A673 (cell line): ENCODE measurements at regions not wholly inside any gene's neighbourhood (a gene's known extent, or its start where the extent isn't known, plus 50 kb on each side); places are given as distances from the start of the nearest gene placed in this dataset.
A peak's percentile ranks its signal among the peaks of the same experiment; 100 is the strongest.

Source experiments
- BruUV-seq: library from RNA; stranded (reverse); fragments of 400-500 nt; replicated peaks from 2 replicates; lab custom pipeline; 2021; lab: Mats Ljungman, UMichigan
- CTCF ChIA-PET: fragments of 300-600 bp; sonication (Branson Sonifier 250); formaldehyde crosslinking; loops from one replicate; lab custom pipeline; 2022; ENCODE audit warnings: antibody characterized with exemption; lab: Charles Lee
- POLR2A ChIA-PET: fragments of 300-600 bp; sonication (Branson Sonifier 250); formaldehyde crosslinking; loops from one replicate; lab custom pipeline; 2022; ENCODE audit warnings: antibody characterized with exemption; ENCODE audit not compliant: low non-redundant PET; lab: Charles Lee
- DNase-seq: peaks from one replicate; pipeline ENCODE4 v3.0.0-alpha.2; 2015; ENCODE audit warnings: low spot score
- H3K27ac ChIP-seq: fragments of 200-600 bp; sonication (generic); 2 replicates; pipeline ENCODE4 v1.5.1; 2016; ENCODE audit warnings: mixed run types, low read depth, mild to moderate bottlenecking, mixed read lengths, antibody characterized with exemption, low read length; ENCODE audit not compliant: poor library complexity, severe bottlenecking
- H3K27me3 ChIP-seq: fragments of 200-600 bp; sonication (generic); replicated peaks from 2 replicates; pipeline ENCODE4 v1.6.1; 2017; ENCODE audit warnings: mixed run types, low read depth, mild to moderate bottlenecking, mixed read lengths, antibody characterized with exemption, low read length; ENCODE audit not compliant: insufficient read depth, poor library complexity
- H3K36me3 ChIP-seq: fragments of 200-600 bp; sonication (generic); 2 replicates; pipeline ENCODE4 v1.6.1; 2016; ENCODE audit warnings: mixed run types, mild to moderate bottlenecking, mixed read lengths, antibody characterized with exemption, low read length; ENCODE audit not compliant: insufficient read depth, poor library complexity, severe bottlenecking
- H3K4me1 ChIP-seq: fragments of 200-600 bp; sonication (generic); 2 replicates; pipeline ENCODE4 v1.6.1; 2017; ENCODE audit warnings: mixed run types, mild to moderate bottlenecking, mixed read lengths, antibody characterized with exemption, low read length; ENCODE audit not compliant: insufficient read depth, poor library complexity, severe bottlenecking
- H3K4me3 ChIP-seq: fragments of 200-600 bp; sonication (generic); 2 replicates; pipeline ENCODE4 v1.5.1; 2016; ENCODE audit warnings: low read depth, mixed run types, mild to moderate bottlenecking, mixed read lengths, low read length; ENCODE audit not compliant: poor library complexity, severe bottlenecking
- H3K9me3 ChIP-seq: fragments of 200-600 bp; sonication (generic); 2 replicates; pipeline ENCODE4 v1.6.1; 2016; ENCODE audit warnings: mixed run types, low read depth, mild to moderate bottlenecking, mixed read lengths, antibody characterized with exemption, low read length; ENCODE audit not compliant: poor library complexity, severe bottlenecking
- CTCF ChIP-seq: fragments of 300-800, 200-600 bp; sonication (generic); conservative IDR thresholded peaks from 2 replicates; pipeline ENCODE4 v1.5.1; 2017; ENCODE audit warnings: low read depth, mild to moderate bottlenecking, antibody characterized with exemption, low read length, moderate library complexity, mixed read lengths
- EZH2 ChIP-seq: fragments of 200-600 bp; sonication (generic); IDR thresholded peaks from 2 replicates; pipeline ENCODE4 v1.6.1; 2017; ENCODE audit warnings: borderline replicate concordance, low read depth, mild to moderate bottlenecking, mixed read lengths, antibody characterized with exemption, low read length; ENCODE audit not compliant: poor library complexity, severe bottlenecking
- intact Hi-C: fragments of 100-400 bp; cut with micrococcal nuclease; formaldehyde crosslinking; loops from one replicate; pipeline ENCODE4 v1.10.0; 2022; ENCODE audit not compliant: unreplicated experiment

GRCh38 chr18:27414682-27415081 lies 229.6 kb upstream of the CHST9 start:
- no peak overlapping the region for H3K27ac ChIP-seq
- ChIA-PET CTCF (no interaction called here), POLR2A (no interaction called here)
- no peaks in the 10 kb centered on the region for H3K4me1 ChIP-seq
- intact Hi-C loops, result no loop called here
- no peak for DNase-seq
- TF ChIP-seq CTCF (no peak), EZH2 (no peak)
- H3K4me3 ChIP-seq, result no peak overlapping the region
- H3K27me3 ChIP-seq, result peaks cover 4% of the 10 kb centered on the region
- H3K36me3 ChIP-seq, result no peaks in the 10 kb centered on the region
- no peaks in the 10 kb centered on the region for H3K9me3 ChIP-seq
- no TSS peak for BruUV-seq

- H3K4me3 ChIP-seq, result no peak overlapping the region
- ChIA-PET POLR2A (no interaction called here), CTCF (no interaction called here)
- intact Hi-C loops, result no loop called here
- no TSS peak for BruUV-seq
- H3K4me1 ChIP-seq, result no peaks in the 10 kb centered on the region
- H3K27me3 ChIP-seq, result peaks cover 4% of the 10 kb centered on the region
- TF ChIP-seq CTCF (no peak), EZH2 (no peak)
- H3K27ac ChIP-seq, result no peak overlapping the region
- no peaks in the 10 kb centered on the region for H3K36me3 ChIP-seq
- H3K9me3 ChIP-seq, result no peaks in the 10 kb centered on the region
- DNase-seq, result peak; percentile 1
Measured at GRCh38 chr18:27413495-27414401, 228.6 kb upstream of the CHST9 start.

GRCh38 chr18:27412556-27412955 lies 227.4 kb upstream of the CHST9 start:
- no peak for DNase-seq
- no peak for TF ChIP-seq CTCF
- no peak for TF ChIP-seq EZH2
- no peaks in the 10 kb centered on the region for H3K4me1 ChIP-seq
- ChIA-PET POLR2A (no interaction called here), CTCF (no interaction called here)
- no peak overlapping the region for H3K27ac ChIP-seq
- H3K36me3 ChIP-seq, result no peaks in the 10 kb centered on the region
- BruUV-seq, result no TSS peak
- intact Hi-C loops, result no loop called here
- H3K27me3 ChIP-seq, result peaks cover 4% of the 10 kb centered on the region
- no peak overlapping the region for H3K4me3 ChIP-seq
- no peaks in the 10 kb centered on the region for H3K9me3 ChIP-seq
